ENCODE measurements at regions not wholly inside any gene's neighbourhood (a gene's known extent, or its start where the extent isn't known, plus 50 kb on each side); places are given as distances from the start of the nearest gene placed in this dataset.

- ChIA-PET CTCF (interaction anchor here (1.0 kb wide), 1 partner anchor 80 kb away, joined by 3 read pairs; no protein-coding TSS in a partner anchor), POLR2A (no interaction called here)
- no peaks in the 10 kb centered on the region for H3K9me1 ChIP-seq (replicated peaks; ENCODE audit: control insufficient read depth, extremely low read depth, insufficient read depth, low read length)
- dilution Hi-C loops (cut with MboI; ENCODE audit: extremely low pct_ligation_motif_present, low sequenced_read_pairs) (no loop called here), intact Hi-C loops (cut with micrococcal nuclease) (no loop called here)
- H4K20me1 ChIP-seq (replicated peaks; ENCODE audit: control insufficient read depth, extremely low read depth, insufficient read depth, low read length), result no peaks in the 10 kb centered on the region
- no peak overlapping the region for H3K4me2 ChIP-seq (ENCODE audit: insufficient read depth, low read length)
- no peaks in the 10 kb centered on the region for H3K27me3 ChIP-seq (ENCODE audit: control insufficient read depth in 2 of 2, insufficient read depth in 2 of 2, low read length in 2 of 2)
- no peaks in the 10 kb centered on the region for H3K9me3 ChIP-seq (replicated peaks; ENCODE audit: control insufficient read depth, insufficient read depth, low read length)
- no peaks in the 10 kb centered on the region for H3K36me3 ChIP-seq (ENCODE audit: control insufficient read depth in 2 of 2, extremely low read depth in 1 of 2, insufficient read depth in 2 of 2, low read length in 2 of 2)
- H2AFZ ChIP-seq (ENCODE audit: low read depth, low read length), result no peak overlapping the region
- H3K9ac ChIP-seq (replicated peaks; ENCODE audit: extremely low read depth, insufficient read depth, low read length), result no peak overlapping the region
- H3K27ac ChIP-seq (ENCODE audit: insufficient read depth, low read depth, low read length), result no peak overlapping the region
- H3K4me3 ChIP-seq (replicated peaks in 1 of 3; ENCODE audit: insufficient read depth in 1 of 3, low read depth in 1 of 3, low read length in 3 of 3), result no peak overlapping the region
- no peaks in the 10 kb centered on the region for H3K4me1 ChIP-seq (ENCODE audit: control insufficient read depth, extremely low read depth, insufficient read depth, low read length)
- DNase-seq (ENCODE audit: low read depth, low spot score) (no peak), FAIRE-seq (no peak)
- H3K79me2 ChIP-seq (ENCODE audit: control insufficient read depth, insufficient read depth, low read length), result no peaks in the 10 kb centered on the region
- TF ChIP-seq POLR2AphosphoS5 (IDR thresholded peaks at IDR 0.05; ENCODE audit: insufficient read depth, low read depth, low read length), result no peak
- no peak for TF ChIP-seq EZH2 (IDR thresholded peaks at IDR 0.05; ENCODE audit: borderline replicate concordance, low read depth, low read length, severe bottlenecking)
- TF ChIP-seq MAX (IDR thresholded peaks at IDR 0.05; ENCODE audit: insufficient read depth, insufficient read length), result no peak
- TF ChIP-seq JUN (IDR thresholded peaks at IDR 0.05; ENCODE audit: borderline replicate concordance, insufficient read depth, insufficient read length, low read depth), result no peak
- no TSS peak for BruUV-seq (replicated peaks)
Measured at GRCh38 chr16:80004113-80004512, 403.6 kb upstream of the MAF start.

GRCh38 chr16:80002261-80002660 lies 401.7 kb upstream of the MAF start:
- Histone ChIP-seq H3K9me3 (replicated peaks; ENCODE audit: control insufficient read depth, insufficient read depth, low read length) (no peaks in the 10 kb centered on the region), H3K27ac (ENCODE audit: insufficient read depth, low read depth, low read length) (no peak overlapping the region), H3K4me1 (ENCODE audit: control insufficient read depth, extremely low read depth, insufficient read depth, low read length) (no peaks in the 10 kb centered on the region), H2AFZ (ENCODE audit: low read depth, low read length) (no peak overlapping the region), H3K9me1 (replicated peaks; ENCODE audit: control insufficient read depth, extremely low read depth, insufficient read depth, low read length) (no peaks in the 10 kb centered on the region), H3K9ac (replicated peaks; ENCODE audit: extremely low read depth, insufficient read depth, low read length) (no peak overlapping the region), H3K36me3 (ENCODE audit: control insufficient read depth in 2 of 2, extremely low read depth in 1 of 2, insufficient read depth in 2 of 2, low read length in 2 of 2) (no peaks in the 10 kb centered on the region), H3K27me3 (ENCODE audit: control insufficient read depth in 2 of 2, insufficient read depth in 2 of 2, low read length in 2 of 2) (no peaks in the 10 kb centered on the region), H3K79me2 (ENCODE audit: control insufficient read depth, insufficient read depth, low read length) (no peaks in the 10 kb centered on the region), H4K20me1 (replicated peaks; ENCODE audit: control insufficient read depth, extremely low read depth, insufficient read depth, low read length) (no peaks in the 10 kb centered on the region), H3K4me2 (ENCODE audit: insufficient read depth, low read length) (no peak overlapping the region), H3K4me3 (replicated peaks in 1 of 3; ENCODE audit: insufficient read depth in 1 of 3, low read depth in 1 of 3, low read length in 3 of 3) (no peak overlapping the region)
- FAIRE-seq (no peak), DNase-seq (ENCODE audit: low read depth, low spot score) (no peak)
- CTCF ChIA-PET, result no interaction called here
- POLR2A ChIA-PET, result no interaction called here
- BruUV-seq (replicated peaks), result no TSS peak
- dilution Hi-C loops (cut with MboI; ENCODE audit: extremely low pct_ligation_motif_present, low sequenced_read_pairs) (no loop called here), intact Hi-C loops (cut with micrococcal nuclease) (no loop called here)
- TF ChIP-seq MYC (IDR thresholded peaks at IDR 0.05; ENCODE audit: low read depth, low read length) (no peak), POLR2AphosphoS5 (IDR thresholded peaks at IDR 0.05; ENCODE audit: insufficient read depth, low read depth, low read length) (no peak), MAX (IDR thresholded peaks at IDR 0.05; ENCODE audit: insufficient read depth, insufficient read length) (no peak), EZH2 (IDR thresholded peaks at IDR 0.05; ENCODE audit: borderline replicate concordance, low read depth, low read length, severe bottlenecking) (no peak), JUN (IDR thresholded peaks at IDR 0.05; ENCODE audit: borderline replicate concordance, insufficient read depth, insufficient read length, low read depth) (no peak), POLR2A (IDR thresholded peaks at IDR 0.05; ENCODE audit: low read depth, low read length) (no peak), GATA2 (IDR thresholded peaks at IDR 0.05; ENCODE audit: insufficient read depth, insufficient read length, low read depth, low read length) (no peak), CTCF (IDR thresholded peaks at IDR 0.05; ENCODE audit: extremely low read depth in 1 of 2, insufficient read depth in 1 of 2, low read depth in 1 of 2, low read length in 2 of 2) (no peak), FOS (IDR thresholded peaks at IDR 0.05; ENCODE audit: borderline replicate concordance, insufficient read depth, low read length) (no peak)

All from endothelial cell of umbilical vein (primary cell).